ENCODE measurements at regions not wholly inside any gene's neighbourhood (a gene's known extent, or its start where the extent isn't known, plus 50 kb on each side); places are given as distances from the start of the nearest gene placed in this dataset.

- H3K4me1 ChIP-seq (ENCODE audit: control insufficient read depth, insufficient read depth, low read length) = no peaks in the 10 kb centered on the region
- no peaks in the 10 kb centered on the region for H3K9me3 ChIP-seq (ENCODE audit: control insufficient read depth, insufficient read depth, low read depth, low read length)
- ChIA-PET CTCF (no interaction called here), POLR2A (no interaction called here)
- no peaks in the 10 kb centered on the region for H3K36me3 ChIP-seq (ENCODE audit: control insufficient read depth in 2 of 2, insufficient read depth in 1 of 2, low read length in 2 of 2)
- H3K27ac ChIP-seq (ENCODE audit: extremely low read depth, low read depth, low read length) = no peak overlapping the region
- no peak overlapping the region for H3K4me3 ChIP-seq (ENCODE audit: low read depth, low read length)
- TF ChIP-seq ZNF707 (tag by site-specific recombination; IDR thresholded peaks at IDR 0.05) (no peak), ZNF37A (tag by site-specific recombination; IDR thresholded peaks at IDR 0.05) (no peak), ZNF701 (tag by site-specific recombination; IDR thresholded peaks at IDR 0.05) (no peak), ZNF433 (tag by site-specific recombination; IDR thresholded peaks at IDR 0.05; ENCODE audit: low read depth) (no peak), ZNF184 (tag by site-specific recombination; IDR thresholded peaks at IDR 0.05) (no peak), KLF9 (tag by site-specific recombination; IDR thresholded peaks at IDR 0.05; ENCODE audit: low read depth) (no peak), ZNF274 (IDR thresholded peaks at IDR 0.05; ENCODE audit: low read length) (no peak), ZNF274 (tag by site-specific recombination; IDR thresholded peaks at IDR 0.05; ENCODE audit: borderline replicate concordance) (no peak), ZNF157 (tag by site-specific recombination; IDR thresholded peaks at IDR 0.05) (no peak), ZNF449 (tag by site-specific recombination; IDR thresholded peaks at IDR 0.05) (no peak), ZNF239 (tag by site-specific recombination; IDR thresholded peaks at IDR 0.05) (no peak), SCRT1 (tag by site-specific recombination; IDR thresholded peaks at IDR 0.05; ENCODE audit: borderline replicate concordance) (no peak), ZIC2 (tag by site-specific recombination; IDR thresholded peaks at IDR 0.05) (no peak), ZNF837 (tag by site-specific recombination; IDR thresholded peaks at IDR 0.05) (no peak), ZNF48 (tag by site-specific recombination; IDR thresholded peaks at IDR 0.05) (no peak), ZNF311 (tag by site-specific recombination; IDR thresholded peaks at IDR 0.05; ENCODE audit: borderline replicate concordance) (no peak)
Observed at GRCh38 chr2:199195927-199196502, 261.7 kb downstream of the SATB2 start.

GRCh38 chr2:199191461-199191860 lies 266.3 kb downstream of the SATB2 start:
- Histone ChIP-seq H3K4me3 (ENCODE audit: low read depth, low read length) (no peak overlapping the region), H3K9me3 (ENCODE audit: control insufficient read depth, insufficient read depth, low read depth, low read length) (no peaks in the 10 kb centered on the region), H3K4me1 (ENCODE audit: control insufficient read depth, insufficient read depth, low read length) (no peaks in the 10 kb centered on the region), H3K36me3 (ENCODE audit: control insufficient read depth in 2 of 2, insufficient read depth in 1 of 2, low read length in 2 of 2) (no peaks in the 10 kb centered on the region), H3K27ac (ENCODE audit: extremely low read depth, low read depth, low read length) (no peak overlapping the region)
- no peak for TF ChIP-seq PRDM4 (tag by site-specific recombination; IDR thresholded peaks at IDR 0.05)
- no peak for TF ChIP-seq ZNF121 (tag by site-specific recombination; IDR thresholded peaks at IDR 0.05)
- no peak for TF ChIP-seq ZFHX2 (tag by site-specific recombination; conservative IDR thresholded peaks at IDR 0.05)
- no peak for TF ChIP-seq BCL6B (tag by site-specific recombination; IDR thresholded peaks at IDR 0.05)
- no peak for TF ChIP-seq ZNF311 (tag by site-specific recombination; IDR thresholded peaks at IDR 0.05; ENCODE audit: borderline replicate concordance)
- no peak for TF ChIP-seq ZSCAN16 (tag by site-specific recombination; IDR thresholded peaks at IDR 0.05)
- no peak for TF ChIP-seq ZNF548 (tag by site-specific recombination; IDR thresholded peaks at IDR 0.05)
- ChIA-PET CTCF (no interaction called here), POLR2A (no interaction called here)
